Endothelial cell of umbilical vein (primary cell): ENCODE measurements at regions not wholly inside any gene's neighbourhood (a gene's known extent, or its start where the extent isn't known, plus 50 kb on each side); places are given as distances from the start of the nearest gene placed in this dataset.

Source experiments
- BruUV-seq: library from RNA; stranded (reverse); fragments of 400-500 nt; replicated peaks from 2 replicates; lab custom pipeline; 2021; lab: Mats Ljungman, UMichigan
- CTCF ChIA-PET: fragments of 300-600, 350-600 bp; sonication (Branson Sonifier 250); formaldehyde crosslinking; loops from one replicate; lab custom pipeline; 2021; ENCODE audit warnings: antibody characterized with exemption, inconsistent platforms; lab: Charles Lee
- POLR2A ChIA-PET: fragments of 300-600, 350-600 bp; sonication (Branson Sonifier 250); formaldehyde crosslinking; loops from one replicate; lab custom pipeline; 2021; ENCODE audit warnings: antibody characterized with exemption, inconsistent platforms; lab: Charles Lee
- DNase-seq: peaks from one replicate; pipeline ENCODE4 v3.0.0-alpha.2; 2011; ENCODE audit warnings: low read depth, low spot score
- FAIRE-seq: peaks from 2 replicates; lab custom pipeline; 2011; peaks lifted over from hg19 to GRCh38; lab: Jason Lieb, UNC
- H2AFZ ChIP-seq: 2 replicates; pipeline ENCODE4 v1.6.0; 2012; ENCODE audit warnings: low read depth, low read length, control low read depth, inconsistent platforms
- H3K27ac ChIP-seq: 2 replicates; pipeline ENCODE4 v1.5.1; 2011; ENCODE audit warnings: low read depth, mild to moderate bottlenecking, control low read depth, low read length, moderate library complexity; ENCODE audit not compliant: insufficient read depth
- H3K27me3 ChIP-seq, 2 experiments: 2 replicates each; pipeline versions ENCODE4 v1.6.0 to v1.6.1; 2011; ENCODE audit warnings: low read length in 2 of 2, mixed read lengths in 1 of 2; ENCODE audit not compliant: control insufficient read depth in 2 of 2, insufficient read depth in 2 of 2
- H3K36me3 ChIP-seq, 2 experiments: 2 replicates in 1 of 2; 3 replicates in 1 of 2; pipeline ENCODE4 v1.5.1; 2011; ENCODE audit warnings: low read length in 2 of 2, mild to moderate bottlenecking in 1 of 2, moderate library complexity in 1 of 2; ENCODE audit not compliant: control insufficient read depth in 2 of 2, insufficient read depth in 2 of 2; ENCODE audit errors: extremely low read depth in 1 of 2
- H3K4me1 ChIP-seq: 3 replicates; pipeline ENCODE4 v1.5.1; 2011; ENCODE audit warnings: mild to moderate bottlenecking, low read length; ENCODE audit not compliant: control insufficient read depth, insufficient read depth; ENCODE audit errors: extremely low read depth
- H3K4me2 ChIP-seq: 2 replicates; pipeline ENCODE4 v1.6.1; 2011; ENCODE audit warnings: low read length, control low read depth, mixed read lengths; ENCODE audit not compliant: insufficient read depth
- H3K4me3 ChIP-seq, 3 experiments: fragments of 200-600 bp in 1 of 3; sonication (generic), shearing (Covaris generic) in 1 of 3; replicated peaks in 1 of 3; 2 replicates each; pipeline ENCODE4 v1.5.1; 2011 to 2016; ENCODE audit warnings: control low read depth in 3 of 3, low read length in 3 of 3, mild to moderate bottlenecking in 2 of 3, inconsistent platforms in 1 of 3, low read depth in 1 of 3, moderate library complexity in 1 of 3; ENCODE audit not compliant: insufficient read depth in 1 of 3
- H3K79me2 ChIP-seq: 2 replicates; pipeline ENCODE4 v1.6.0; 2012; ENCODE audit warnings: low read length, inconsistent platforms; ENCODE audit not compliant: control insufficient read depth, insufficient read depth
- H3K9ac ChIP-seq: replicated peaks from 2 replicates; pipeline ENCODE3; 2011; ENCODE audit warnings: low read length, control low read depth; ENCODE audit not compliant: insufficient read depth; ENCODE audit errors: extremely low read depth
- H3K9me1 ChIP-seq: replicated peaks from 3 replicates; pipeline ENCODE4 v1.6.0; 2011; ENCODE audit warnings: mild to moderate bottlenecking, low read length; ENCODE audit not compliant: control insufficient read depth, insufficient read depth; ENCODE audit errors: extremely low read depth
- H3K9me3 ChIP-seq: replicated peaks from 2 replicates; pipeline ENCODE4 v1.5.1; 2012; ENCODE audit warnings: low read length, inconsistent platforms; ENCODE audit not compliant: control insufficient read depth, insufficient read depth
- H4K20me1 ChIP-seq: replicated peaks from 2 replicates; pipeline ENCODE3; 2011; ENCODE audit warnings: mild to moderate bottlenecking, low read length; ENCODE audit not compliant: control insufficient read depth, insufficient read depth; ENCODE audit errors: extremely low read depth
- CTCF ChIP-seq, 2 donors: IDR thresholded peaks; 1 replicate in 1 of 2; 2 replicates in 1 of 2; pipeline ENCODE4 v1.5.1; 2011; ENCODE audit warnings: low read length in 2 of 2, mild to moderate bottlenecking in 2 of 2, moderate library complexity in 2 of 2, control low read depth in 1 of 2, inconsistent platforms in 1 of 2, low read depth in 1 of 2; ENCODE audit not compliant: insufficient read depth in 1 of 2; ENCODE audit errors: extremely low read depth in 1 of 2
- EZH2 ChIP-seq: IDR thresholded peaks from 2 replicates; pipeline ENCODE4 v1.6.1; 2012; ENCODE audit warnings: borderline replicate concordance, low read depth, mild to moderate bottlenecking, moderate library complexity, low read length, inconsistent platforms; ENCODE audit not compliant: severe bottlenecking
- GATA2 ChIP-seq: IDR thresholded peaks from 2 replicates; pipeline ENCODE4 v1.7.0; 2011; ENCODE audit warnings: low read depth, mild to moderate bottlenecking, moderate library complexity, mixed read lengths, low read length; ENCODE audit not compliant: insufficient read length, insufficient read depth
- JUN ChIP-seq: IDR thresholded peaks from 2 replicates; pipeline ENCODE4 v1.6.1; 2011; ENCODE audit warnings: borderline replicate concordance, low read depth; ENCODE audit not compliant: insufficient read length, insufficient read depth
- MAX ChIP-seq: IDR thresholded peaks from 2 replicates; pipeline ENCODE4 v1.6.1; 2011; ENCODE audit not compliant: insufficient read depth, insufficient read length
- MYC ChIP-seq: IDR thresholded peaks from one replicate; pipeline ENCODE4 v1.6.1; 2011; ENCODE audit warnings: mild to moderate bottlenecking, low read depth, low read length
- dilution Hi-C: fragments of 300-500 bp; cut with MboI; formaldehyde crosslinking; loops from one replicate; pipeline ENCODE4 v1.15.0; 2019; ENCODE audit warnings: low sequenced_read_pairs; ENCODE audit not compliant: extremely low pct_ligation_motif_present
- intact Hi-C: fragments of 100-400 bp; cut with micrococcal nuclease; formaldehyde crosslinking; loops from one replicate; pipeline ENCODE4 v1.10.0; 2022

DNA sequence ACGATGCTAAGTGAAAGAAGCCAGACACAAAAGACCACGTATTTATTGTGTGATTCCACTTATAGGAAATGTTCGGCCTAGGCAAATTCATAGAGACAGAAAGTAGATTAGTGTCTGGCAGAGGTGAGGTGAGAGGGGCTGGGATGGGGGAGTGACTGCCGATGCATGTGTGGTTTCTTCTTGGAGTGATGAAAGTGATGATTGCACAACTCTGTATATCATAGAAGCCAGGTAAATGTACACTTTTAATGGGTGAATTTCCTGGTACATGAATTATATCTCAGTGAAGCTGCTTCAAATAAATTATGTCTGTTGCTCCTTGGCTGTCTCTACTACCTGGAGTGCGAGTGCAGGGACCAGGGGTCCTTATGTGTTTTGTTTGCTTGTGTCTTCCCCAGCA is 76.2 kb upstream of the PTCH1 start:
- no peaks in the 10 kb centered on the region for H3K9me3 ChIP-seq
- H3K4me2 ChIP-seq = no peak overlapping the region
- peaks cover 2 to 7% of the 10 kb centered on the region in 2 experiments for H3K27me3 ChIP-seq
- H4K20me1 ChIP-seq = no peaks in the 10 kb centered on the region
- no peak overlapping the region for H3K9ac ChIP-seq
- no peak for DNase-seq
- no peak for FAIRE-seq
- POLR2A ChIA-PET = no interaction called here
- no peak overlapping the region for H2AFZ ChIP-seq
- H3K9me1 ChIP-seq = no peaks in the 10 kb centered on the region
- intact Hi-C loops = no loop called here
- dilution Hi-C loops = no loop called here
- CTCF ChIA-PET = no interaction called here
- no TSS peak for BruUV-seq
- H3K36me3 ChIP-seq = no peaks in the 10 kb centered on the region
- TF ChIP-seq MYC = no peak
- no peak for TF ChIP-seq MAX
- no peak for TF ChIP-seq CTCF (IDR thresholded peaks at IDR 0.05; ENCODE audit: extremely low read depth in 1 of 2, insufficient read depth in 1 of 2, low read depth in 1 of 2, low read length in 2 of 2)
- TF ChIP-seq EZH2 = no peak
- TF ChIP-seq JUN = no peak
- TF ChIP-seq GATA2 = no peak
- H3K27ac ChIP-seq = no peak overlapping the region
- peaks cover 4% of the 10 kb centered on the region for H3K4me1 ChIP-seq
- H3K4me3 ChIP-seq = no peak overlapping the region
- H3K79me2 ChIP-seq = no peaks in the 10 kb centered on the region
